ENCODE measurements at regions not wholly inside any gene's neighbourhood (a gene's known extent, or its start where the extent isn't known, plus 50 kb on each side); places are given as distances from the start of the nearest gene placed in this dataset.

GRCh38 chr20:10911298-10911697 is 237.5 kb upstream of the JAG1 start:
- TF ChIP-seq POLR2AphosphoS5 (IDR thresholded peaks at IDR 0.05; ENCODE audit: low read depth, low read length) (no peak), EP300 (IDR thresholded peaks at IDR 0.05; ENCODE audit: borderline replicate concordance in 1 of 2, low read depth in 1 of 2, low read length in 1 of 2) (no peak), SIN3A (IDR thresholded peaks at IDR 0.05; ENCODE audit: borderline replicate concordance, low read depth, low read length) (no peak), TCF12 (IDR thresholded peaks at IDR 0.05) (no peak), FOSL2 (IDR thresholded peaks at IDR 0.05; ENCODE audit: borderline replicate concordance, low read depth) (no peak), MXI1 (IDR thresholded peaks at IDR 0.05; ENCODE audit: low read depth, low read length) (no peak), RAD21 (IDR thresholded peaks at IDR 0.05; ENCODE audit: low read length) (no peak), SMC3 (IDR thresholded peaks at IDR 0.05; ENCODE audit: low read depth, low read length) (no peak), USF2 (IDR thresholded peaks at IDR 0.05; ENCODE audit: borderline replicate concordance, low read depth, low read length) (no peak), TAF1 (IDR thresholded peaks at IDR 0.05; ENCODE audit: borderline replicate concordance, low read depth, low read length) (no peak), NFIC (IDR thresholded peaks at IDR 0.05; ENCODE audit: borderline replicate concordance) (no peak), YY1 (IDR thresholded peaks at IDR 0.05; ENCODE audit: low read depth) (no peak)
- H3K36me3 ChIP-seq (replicated peaks in 1 of 2; ENCODE audit: control insufficient read depth in 1 of 2, insufficient read depth in 2 of 2, low read length in 1 of 2), result no peaks in the 10 kb centered on the region
- no peaks in the 10 kb centered on the region for H3K9me2 ChIP-seq
- no peaks in the 10 kb centered on the region for H3K27me3 ChIP-seq (ENCODE audit: insufficient read depth)
- H3K9ac ChIP-seq, result no peak overlapping the region
- no peak overlapping the region for H3K27ac ChIP-seq (ENCODE audit: low read depth in 2 of 2, low read length in 1 of 2)
- H3K4me2 ChIP-seq, result no peak overlapping the region
- DNase-seq, result no peak
- H4K20me1 ChIP-seq (ENCODE audit: insufficient read depth), result no peaks in the 10 kb centered on the region
- H3K4me3 ChIP-seq (ENCODE audit: low read depth in 2 of 2, low read length in 1 of 2), result no peak overlapping the region
- no peaks in the 10 kb centered on the region for H3K4me1 ChIP-seq (ENCODE audit: control insufficient read depth in 1 of 2, insufficient read depth in 2 of 2, low read depth in 1 of 2, low read length in 1 of 2)
- H3K79me2 ChIP-seq (ENCODE audit: insufficient read depth), result no peaks in the 10 kb centered on the region
- POLR2A ChIA-PET, result no interaction called here
- H3K9me3 ChIP-seq, result no peaks in the 10 kb centered on the region
- CTCF ChIA-PET, result no interaction called here
- 93% methylated on average over 2 of the region's 2 CpGs for WGBS (ENCODE audit: low lambda C conversion rate)
- no peaks in the 10 kb centered on the region for H3F3A ChIP-seq (replicated peaks; ENCODE audit: insufficient read depth)
- H2AFZ ChIP-seq (ENCODE audit: low read depth), result no peak overlapping the region

- Histone ChIP-seq H3K9me3 (no peaks in the 10 kb centered on the region), H3K27me3 (ENCODE audit: insufficient read depth) (no peaks in the 10 kb centered on the region), H3K79me2 (ENCODE audit: insufficient read depth) (no peaks in the 10 kb centered on the region), H4K20me1 (ENCODE audit: insufficient read depth) (no peaks in the 10 kb centered on the region), H2AFZ (ENCODE audit: low read depth) (no peak overlapping the region), H3K4me1 (ENCODE audit: control insufficient read depth in 1 of 2, insufficient read depth in 2 of 2, low read depth in 1 of 2, low read length in 1 of 2) (peaks cover 0 to 7% of the 10 kb centered on the region in 2 experiments; a peak in 1 of 4 replicates), H3K36me3 (replicated peaks in 1 of 2; ENCODE audit: control insufficient read depth in 1 of 2, insufficient read depth in 2 of 2, low read length in 1 of 2) (no peaks in the 10 kb centered on the region), H3K9ac (no peak overlapping the region), H3F3A (replicated peaks; ENCODE audit: insufficient read depth) (no peaks in the 10 kb centered on the region), H3K9me2 (no peaks in the 10 kb centered on the region), H3K4me2 (no peak overlapping the region), H3K27ac (ENCODE audit: low read depth in 2 of 2, low read length in 1 of 2) (no peak overlapping the region), H3K4me3 (ENCODE audit: low read depth in 2 of 2, low read length in 1 of 2) (no peak overlapping the region)
- TF ChIP-seq IRF3 (IDR thresholded peaks at IDR 0.05; ENCODE audit: low read depth, low read length) (no peak), TCF12 (IDR thresholded peaks at IDR 0.05) (peak; percentile 62)
- POLR2A ChIA-PET, result no interaction called here
- CTCF ChIA-PET, result interaction anchor here (0.6 kb wide), 1 partner anchor 57 kb away, joined by 3 read pairs; no protein-coding TSS in a partner anchor
- 20% methylated on average over 1 of the region's 1 CpG for WGBS (ENCODE audit: low lambda C conversion rate)
- DNase-seq, result no peak
Observed at GRCh38 chr20:10915815-10916214, 242.0 kb upstream of the JAG1 start.
